ENCODE measurements at regions not wholly inside any gene's neighbourhood (a gene's known extent, or its start where the extent isn't known, plus 50 kb on each side); places are given as distances from the start of the nearest gene placed in this dataset.
"Not testable (repeated sequence)": the region's sequence is repeated elsewhere in the genome, so short reads cannot be mapped to it uniquely, and the experiment has no call there.

GRCh38 chr18:5004031-5004820, 192.8 kb downstream of the AKAIN1 start:
- not testable (repeated sequence) for TF ChIP-seq CTCF (IDR thresholded peaks at IDR 0.05); EZH2 (IDR thresholded peaks at IDR 0.05; ENCODE audit: borderline replicate concordance, insufficient read depth, low read depth, low read length, poor library complexity, severe bottlenecking)

Data from B cell (primary cell).